OCI-LY7 (cell line): ENCODE measurements at regions not wholly inside any gene's neighbourhood (a gene's known extent, or its start where the extent isn't known, plus 50 kb on each side); places are given as distances from the start of the nearest gene placed in this dataset.

ENCODE experiments used
- BruUV-seq: library from RNA; stranded (reverse); fragments of 400-500 nt; replicated peaks from 2 replicates; lab custom pipeline; 2021; lab: Mats Ljungman, UMichigan
- CTCF ChIA-PET: fragments of 300-600 bp; sonication (Branson Sonifier 250); formaldehyde crosslinking; loops from one replicate; lab custom pipeline; 2022; ENCODE audit warnings: antibody characterized with exemption; ENCODE audit not compliant: unreplicated experiment; lab: Charles Lee
- POLR2A ChIA-PET: fragments of 300-600 bp; sonication (Branson Sonifier 250); formaldehyde crosslinking; loops from one replicate; lab custom pipeline; 2022; ENCODE audit warnings: antibody characterized with exemption; lab: Charles Lee
- DNase-seq: peaks from one replicate; pipeline ENCODE4 v3.0.0-alpha.2; 2015; ENCODE audit warnings: low spot score
- H2AFZ ChIP-seq: fragments of 200-600 bp; sonication (generic), shearing (Covaris generic); 2 replicates; pipeline ENCODE4 v1.6.1; 2014; ENCODE audit warnings: mild to moderate bottlenecking, antibody characterized with exemption, low read length, moderate library complexity
- H3K27ac ChIP-seq: fragments of 200-600 bp; sonication (generic); 2 replicates; pipeline ENCODE4 v1.5.1; 2014; ENCODE audit warnings: mixed run types, low read depth, mild to moderate bottlenecking, moderate library complexity, low read length, inconsistent platforms; ENCODE audit not compliant: poor library complexity, severe bottlenecking
- H3K36me3 ChIP-seq: fragments of 200-600 bp; sonication (generic); 2 replicates; pipeline ENCODE4 v1.6.1; 2014; ENCODE audit warnings: mild to moderate bottlenecking, antibody characterized with exemption, low read length, moderate library complexity, mixed read lengths; ENCODE audit not compliant: insufficient read depth
- H3K4me1 ChIP-seq: fragments of 200-600 bp; sonication (generic); 2 replicates; pipeline ENCODE4 v1.5.1; 2014; ENCODE audit warnings: mild to moderate bottlenecking, low read length; ENCODE audit not compliant: insufficient read depth, poor library complexity, severe bottlenecking
- H3K4me2 ChIP-seq: fragments of 200-600 bp; sonication (generic); 2 replicates; pipeline ENCODE4 v1.6.1; 2014; ENCODE audit warnings: mild to moderate bottlenecking, low read length
- H3K4me3 ChIP-seq: fragments of 200-600 bp; sonication (generic); 2 replicates; pipeline ENCODE4 v1.5.1; 2014; ENCODE audit warnings: mild to moderate bottlenecking, low read depth, low read length; ENCODE audit not compliant: poor library complexity, severe bottlenecking
- H3K79me2 ChIP-seq: fragments of 200-600 bp; sonication (generic); 2 replicates; pipeline ENCODE4 v1.6.1; 2016; ENCODE audit warnings: low read depth, mild to moderate bottlenecking, low read length, moderate library complexity, mixed read lengths; ENCODE audit not compliant: insufficient read depth
- H3K9me2 ChIP-seq: fragments of 200-600 bp; sonication (generic); 2 replicates; pipeline ENCODE4 v1.6.1; 2016; ENCODE audit warnings: mild to moderate bottlenecking, low read length, mixed read lengths; ENCODE audit not compliant: insufficient read depth
- H3K9me3 ChIP-seq: fragments of 200-600 bp; sonication (generic); 2 replicates; pipeline ENCODE4 v1.6.1; 2014; ENCODE audit warnings: mild to moderate bottlenecking, mixed run types, low read length, mixed read lengths
- H4K20me1 ChIP-seq: fragments of 200-600 bp; sonication (generic); 2 replicates; pipeline ENCODE4 v1.6.1; 2014; ENCODE audit warnings: mild to moderate bottlenecking, antibody characterized with exemption, low read length, moderate library complexity, mixed read lengths; ENCODE audit not compliant: insufficient read depth
- CTCF ChIP-seq: fragments of 200-600 bp; sonication (generic); conservative IDR thresholded peaks from 2 replicates; pipeline ENCODE4 v1.5.1; 2014; ENCODE audit warnings: mild to moderate bottlenecking, antibody characterized with exemption, low read length, moderate library complexity, mixed read lengths
- EZH2phosphoT487 ChIP-seq: fragments of 200-600 bp; sonication (generic); IDR thresholded peaks from 2 replicates; pipeline ENCODE4 v1.6.1; 2018; ENCODE audit warnings: low read depth, borderline replicate concordance, mild to moderate bottlenecking, mixed run types, antibody characterized with exemption, low read length, moderate library complexity, mixed read lengths
- intact Hi-C: fragments of 100-400 bp; cut with micrococcal nuclease; formaldehyde crosslinking; loops from one replicate; pipeline ENCODE4 v1.10.0; 2022; ENCODE audit not compliant: unreplicated experiment

GRCh38 chr21:24994717-24995116, 612.6 kb downstream of the MRPL39 start:
- POLR2A ChIA-PET: interaction anchor here (0.7 to 1.1 kb wide), 2 partner anchors 9 to 13 kb away, joined by 4 to 5 read pairs; no protein-coding TSS in a partner anchor
- Histone ChIP-seq H3K4me1 (no peaks in the 10 kb centered on the region), H2AFZ (no peak overlapping the region), H3K9me3 (peaks cover 12% of the 10 kb centered on the region; the same call in 1 of the 2 replicates), H3K36me3 (no peaks in the 10 kb centered on the region), H3K9me2 (no peaks in the 10 kb centered on the region), H3K4me2 (no peak overlapping the region), H3K79me2 (no peaks in the 10 kb centered on the region), H3K27ac (no peak overlapping the region), H4K20me1 (no peaks in the 10 kb centered on the region), H3K4me3 (no peak overlapping the region)
- DNase-seq: no peak
- TF ChIP-seq EZH2phosphoT487 (no peak), CTCF (no peak)
- no TSS peak for BruUV-seq
- CTCF ChIA-PET: no interaction called here
- intact Hi-C loops: no loop called here

GRCh38 chr21:24989516-24989915, 617.8 kb downstream of the MRPL39 start:
- no peaks in the 10 kb centered on the region for H3K79me2 ChIP-seq
- H4K20me1 ChIP-seq: no peaks in the 10 kb centered on the region
- intact Hi-C loops: no loop called here
- H2AFZ ChIP-seq: no peak overlapping the region
- H3K9me2 ChIP-seq: no peaks in the 10 kb centered on the region
- no peak overlapping the region for H3K4me2 ChIP-seq
- ChIA-PET POLR2A (no interaction called here), CTCF (no interaction called here)
- BruUV-seq: no TSS peak
- H3K4me1 ChIP-seq: no peaks in the 10 kb centered on the region
- H3K27ac ChIP-seq: no peak overlapping the region
- no peaks in the 10 kb centered on the region for H3K36me3 ChIP-seq
- H3K4me3 ChIP-seq: no peak overlapping the region
- 0 out of 2 replicates have a peak, but pooled peaks cover 7% of the 10 kb centered on the region for H3K9me3 ChIP-seq
- TF ChIP-seq CTCF (no peak), EZH2phosphoT487 (no peak)
- no peak for DNase-seq

GRCh38 chr21:24988941-24989340, 618.3 kb downstream of the MRPL39 start:
- TF ChIP-seq EZH2phosphoT487 (no peak), CTCF (no peak)
- H3K79me2 ChIP-seq: no peaks in the 10 kb centered on the region
- BruUV-seq: no TSS peak
- no peak overlapping the region for H2AFZ ChIP-seq
- no peaks in the 10 kb centered on the region for H3K9me2 ChIP-seq
- no peak for DNase-seq
- H4K20me1 ChIP-seq: no peaks in the 10 kb centered on the region
- H3K4me3 ChIP-seq: no peak overlapping the region
- no peaks in the 10 kb centered on the region for H3K36me3 ChIP-seq
- intact Hi-C loops: no loop called here
- no peak overlapping the region for H3K27ac ChIP-seq
- H3K9me3 ChIP-seq: 0 out of 2 replicates have a peak, but pooled peaks cover 7% of the 10 kb centered on the region
- ChIA-PET POLR2A (no interaction called here), CTCF (no interaction called here)
- no peaks in the 10 kb centered on the region for H3K4me1 ChIP-seq
- H3K4me2 ChIP-seq: no peak overlapping the region
